ENCODE measurements at regions not wholly inside any gene's neighbourhood (a gene's known extent, or its start where the extent isn't known, plus 50 kb on each side); places are given as distances from the start of the nearest gene placed in this dataset.

DNA sequence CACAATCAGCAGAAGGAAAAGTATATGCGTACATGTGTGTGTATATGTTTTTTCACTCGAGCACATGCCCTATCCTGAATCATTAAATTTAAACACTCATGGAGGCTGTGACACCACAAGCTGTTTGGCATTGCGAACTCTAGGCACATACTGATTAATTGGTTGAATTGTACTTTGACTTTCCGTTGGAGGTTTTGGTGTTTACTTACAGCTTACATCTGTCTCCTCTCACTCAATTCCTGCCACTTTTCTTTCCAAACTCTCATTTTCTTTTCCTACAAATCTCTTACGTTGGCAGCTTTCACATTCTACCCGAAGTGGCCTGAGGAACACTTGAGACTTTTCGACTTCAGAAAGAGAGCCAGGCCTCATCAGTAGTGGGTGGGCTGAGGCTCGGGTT, 434.1 kb upstream of the SEMA6D start:
- TF ChIP-seq POLR2A (IDR thresholded peaks at IDR 0.05), result no peak
- no peak for TF ChIP-seq CTCF (IDR thresholded peaks at IDR 0.05)
- no peak overlapping the region for H3K27ac ChIP-seq
- no peaks in the 10 kb centered on the region for H3K9me3 ChIP-seq (replicated peaks in 1 of 3)
- no peaks in the 10 kb centered on the region for H3K4me1 ChIP-seq (replicated peaks in 1 of 2)
- no peak for DNase-seq
- intact Hi-C loops (cut with DNase I), result no loop called here
- H3K4me3 ChIP-seq, result no peak overlapping the region
- 66 to 72% (median 69%) methylated on average over 8 of the region's 8 CpGs for WGBS, 4 donors
- H3K36me3 ChIP-seq (replicated peaks in 1 of 2), result no peaks in the 10 kb centered on the region
- no peaks in the 10 kb centered on the region for H3K27me3 ChIP-seq

GRCh38 chr15:47288794-47289193, 428.5 kb upstream of the SEMA6D start:
- H3K4me1 ChIP-seq (replicated peaks in 1 of 2), result no peaks in the 10 kb centered on the region
- H3K27ac ChIP-seq, result no peak overlapping the region
- no peak overlapping the region for H3K4me3 ChIP-seq
- 84 to 91% (median 87%) methylated on average over 6 of the region's 6 CpGs for WGBS, 4 donors
- no peaks in the 10 kb centered on the region for H3K27me3 ChIP-seq
- no peaks in the 10 kb centered on the region for H3K9me3 ChIP-seq (replicated peaks in 1 of 3)
- DNase-seq, result no peak
- no peaks in the 10 kb centered on the region for H3K36me3 ChIP-seq (replicated peaks in 1 of 2)
- TF ChIP-seq CTCF (IDR thresholded peaks at IDR 0.05) (no peak), POLR2A (IDR thresholded peaks at IDR 0.05) (no peak)
- intact Hi-C loops (cut with DNase I), result no loop called here

DNA sequence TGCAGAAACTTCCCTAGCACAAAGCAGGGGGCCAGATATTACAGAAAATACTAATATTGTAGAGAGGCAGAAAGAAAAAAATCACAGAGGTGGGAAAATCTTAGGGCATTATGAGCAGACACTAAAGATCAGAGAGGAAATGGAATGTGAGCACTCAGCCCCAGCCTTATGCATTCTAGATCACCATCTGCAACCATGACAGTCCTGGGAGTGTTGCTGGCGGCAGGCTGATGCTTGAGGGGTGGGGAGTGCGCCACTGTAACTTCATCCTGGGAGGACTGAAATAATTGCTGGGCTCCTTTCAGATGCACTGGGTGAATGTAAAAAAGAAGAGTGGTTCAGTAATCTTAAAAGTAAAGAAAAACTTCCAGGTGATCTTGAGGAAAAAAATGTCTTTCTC, 427.6 kb upstream of the SEMA6D start:
- intact Hi-C loops (cut with DNase I), result no loop called here
- Histone ChIP-seq H3K9me3 (replicated peaks in 1 of 3) (no peaks in the 10 kb centered on the region), H3K27ac (no peak overlapping the region), H3K36me3 (replicated peaks in 1 of 2) (no peaks in the 10 kb centered on the region), H3K4me3 (no peak overlapping the region), H3K27me3 (no peaks in the 10 kb centered on the region), H3K4me1 (replicated peaks in 1 of 2) (no peaks in the 10 kb centered on the region)
- no peak for TF ChIP-seq POLR2A (IDR thresholded peaks at IDR 0.05)
- no peak for TF ChIP-seq CTCF (IDR thresholded peaks at IDR 0.05)
- no peak for DNase-seq
- 90 to 98% (median 92%) methylated on average over 2 of the region's 2 CpGs for WGBS, 4 donors

DNA sequence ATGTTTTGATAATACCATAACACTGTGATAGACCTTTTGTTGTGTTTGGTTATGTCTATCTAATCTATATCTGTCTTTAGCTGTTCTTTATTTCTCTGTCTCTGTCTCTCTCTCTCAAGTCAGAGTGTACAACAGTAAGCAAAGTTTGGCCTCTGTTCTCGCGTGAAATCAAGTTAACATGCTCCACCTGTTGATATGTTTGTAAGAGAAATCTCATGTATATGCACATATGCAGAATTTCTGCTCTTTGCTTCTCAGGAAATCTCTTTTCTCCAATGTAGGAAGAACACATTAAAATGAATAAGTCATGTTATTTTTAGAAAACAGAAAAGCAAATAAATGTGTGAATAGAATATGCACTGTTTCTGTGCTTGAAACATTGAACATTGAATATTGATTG, 425.5 kb upstream of the SEMA6D start:
- Histone ChIP-seq H3K27me3 (no peaks in the 10 kb centered on the region), H3K4me3 (no peak overlapping the region), H3K27ac (no peak overlapping the region), H3K9me3 (replicated peaks in 1 of 3) (no peaks in the 10 kb centered on the region), H3K36me3 (replicated peaks in 1 of 2) (no peaks in the 10 kb centered on the region), H3K4me1 (replicated peaks in 1 of 2) (no peaks in the 10 kb centered on the region)
- intact Hi-C loops (cut with DNase I), result no loop called here
- DNase-seq, result no peak
- WGBS, 4 donors, result 72 to 85% (median 81%) methylated on average over 2 of the region's 2 CpGs
- TF ChIP-seq CTCF (IDR thresholded peaks at IDR 0.05) (no peak), POLR2A (IDR thresholded peaks at IDR 0.05) (no peak)

All from adrenal gland (tissue), 9 donors.